ENCODE measurements at regions not wholly inside any gene's neighbourhood (a gene's known extent, or its start where the extent isn't known, plus 50 kb on each side); places are given as distances from the start of the nearest gene placed in this dataset.
"Not testable (repeated sequence)": the region's sequence is repeated elsewhere in the genome, so short reads cannot be mapped to it uniquely, and the experiment has no call there.

DNA sequence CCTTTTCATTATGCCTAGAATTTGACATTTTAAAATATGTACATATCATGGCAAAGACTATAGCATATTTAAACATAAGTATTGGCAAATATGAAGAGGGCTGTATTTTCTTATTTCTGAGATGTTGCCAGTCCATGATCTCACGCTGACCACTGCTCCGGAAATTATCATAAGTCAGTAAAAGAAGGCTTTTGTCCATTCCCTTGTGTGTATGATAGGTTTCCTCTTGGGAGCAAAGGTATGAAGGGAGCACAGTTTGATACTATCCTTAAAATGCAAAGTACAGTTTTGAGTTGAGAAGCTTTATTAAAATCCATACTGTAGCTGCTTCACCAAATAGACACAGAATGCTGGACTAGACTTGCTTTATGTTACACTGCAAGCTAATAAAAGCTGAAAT lies 52.6 kb upstream of the AGA start:
- TF ChIP-seq POLR2AphosphoS5 (IDR thresholded peaks at IDR 0.05; ENCODE audit: low read depth, low read length) (no peak), POLR2A (IDR thresholded peaks at IDR 0.05; ENCODE audit: low read depth, low read length) (no peak)
- DNase-seq (ENCODE audit: insufficient read length) (no peak), FAIRE-seq (no peak)

- not testable (repeated sequence) for FAIRE-seq; DNase-seq (ENCODE audit: insufficient read length)
Measured at GRCh38 chr4:177495626-177496025, 53.4 kb upstream of the AGA start.

DNA sequence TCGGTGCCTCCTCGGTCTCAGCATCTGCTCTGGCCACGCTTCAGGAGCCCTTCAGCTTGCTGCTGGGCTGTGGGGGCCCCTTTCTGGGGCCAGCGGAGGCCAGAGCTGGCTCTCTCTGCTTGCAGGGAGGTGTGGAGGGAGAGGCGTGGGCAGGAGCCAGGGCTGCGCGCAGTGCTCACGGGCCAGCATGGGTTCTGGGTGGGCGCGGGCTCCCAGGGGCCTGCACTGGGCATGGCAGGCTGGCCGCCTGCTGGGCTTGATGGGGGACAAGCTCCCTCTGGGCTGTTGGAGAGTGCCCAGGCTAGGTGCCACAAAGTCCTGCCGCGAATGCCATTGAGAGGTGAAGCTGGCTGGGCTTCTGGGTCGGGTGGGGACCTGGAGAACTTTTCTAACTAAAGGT lies 57.3 kb upstream of the AGA start:
- no peak for TF ChIP-seq POLR2AphosphoS5 (IDR thresholded peaks at IDR 0.05; ENCODE audit: low read depth, low read length)
- TF ChIP-seq TAF1 (IDR thresholded peaks at IDR 0.05; ENCODE audit: borderline replicate concordance, low read depth, low read length), result no peak
- no peak for TF ChIP-seq POLR2A (IDR thresholded peaks at IDR 0.05; ENCODE audit: low read depth, low read length)
- DNase-seq (ENCODE audit: insufficient read length) (no peak), FAIRE-seq (no peak)

GRCh38 chr4:177505171-177505615 lies 63.0 kb upstream of the AGA start:
- no peak for DNase-seq (ENCODE audit: insufficient read length)
- no peak for FAIRE-seq
- TF ChIP-seq POLR2AphosphoS5 (IDR thresholded peaks at IDR 0.05; ENCODE audit: low read depth, low read length) (no peak), TAF1 (IDR thresholded peaks at IDR 0.05; ENCODE audit: borderline replicate concordance, low read depth, low read length) (no peak)

GRCh38 chr4:177508662-177509061 lies 66.4 kb upstream of the AGA start:
- DNase-seq (ENCODE audit: insufficient read length) (no peak), FAIRE-seq (no peak)
- TF ChIP-seq TAF1 (IDR thresholded peaks at IDR 0.05; ENCODE audit: borderline replicate concordance, low read depth, low read length) (no peak), POLR2AphosphoS5 (IDR thresholded peaks at IDR 0.05; ENCODE audit: low read depth, low read length) (no peak), POLR2A (IDR thresholded peaks at IDR 0.05; ENCODE audit: low read depth, low read length) (no peak)

- FAIRE-seq (no peak), DNase-seq (ENCODE audit: insufficient read length) (no peak)
- TF ChIP-seq POLR2A (IDR thresholded peaks at IDR 0.05; ENCODE audit: low read depth, low read length) (no peak), TAF1 (IDR thresholded peaks at IDR 0.05; ENCODE audit: borderline replicate concordance, low read depth, low read length) (no peak), POLR2AphosphoS5 (IDR thresholded peaks at IDR 0.05; ENCODE audit: low read depth, low read length) (no peak)
Measured at GRCh38 chr4:177509226-177509745, 67.0 kb upstream of the AGA start.

DNA sequence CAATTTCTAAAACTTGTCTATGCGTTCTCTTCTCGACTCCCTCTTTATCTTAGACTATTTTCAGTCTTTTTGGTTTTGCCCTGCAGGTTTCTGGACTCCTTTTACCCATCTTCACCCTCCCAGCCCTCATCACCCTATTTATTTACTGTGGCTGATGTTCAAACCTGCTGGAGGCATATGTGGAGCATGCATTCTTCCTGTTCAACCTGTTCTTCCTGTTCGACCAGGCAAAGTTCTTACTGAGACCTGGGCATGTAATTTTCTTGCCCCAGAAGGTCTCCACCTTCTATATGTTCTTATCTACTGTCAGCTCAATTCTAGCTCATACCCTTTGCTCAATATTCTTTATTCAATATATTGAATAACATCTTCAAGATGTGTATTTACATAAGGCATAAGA lies 69.4 kb upstream of the AGA start:
- FAIRE-seq, result no peak
- no peak for TF ChIP-seq POLR2A (IDR thresholded peaks at IDR 0.05; ENCODE audit: low read depth, low read length)
- no peak for TF ChIP-seq POLR2AphosphoS5 (IDR thresholded peaks at IDR 0.05; ENCODE audit: low read depth, low read length)
- no peak for TF ChIP-seq TAF1 (IDR thresholded peaks at IDR 0.05; ENCODE audit: borderline replicate concordance, low read depth, low read length)
- no peak for DNase-seq (ENCODE audit: insufficient read length)

GRCh38 chr4:177512646-177513045 lies 70.4 kb upstream of the AGA start:
- FAIRE-seq (no peak), DNase-seq (ENCODE audit: insufficient read length) (no peak)
- TF ChIP-seq POLR2AphosphoS5 (IDR thresholded peaks at IDR 0.05; ENCODE audit: low read depth, low read length) (no peak), POLR2A (IDR thresholded peaks at IDR 0.05; ENCODE audit: low read depth, low read length) (no peak), TAF1 (IDR thresholded peaks at IDR 0.05; ENCODE audit: borderline replicate concordance, low read depth, low read length) (no peak)

- no peak for TF ChIP-seq POLR2A (IDR thresholded peaks at IDR 0.05; ENCODE audit: low read depth, low read length)
- TF ChIP-seq POLR2AphosphoS5 (IDR thresholded peaks at IDR 0.05; ENCODE audit: low read depth, low read length), result no peak
- TF ChIP-seq TAF1 (IDR thresholded peaks at IDR 0.05; ENCODE audit: borderline replicate concordance, low read depth, low read length), result no peak
- FAIRE-seq, result no peak
- DNase-seq (ENCODE audit: insufficient read length), result no peak
Measured at GRCh38 chr4:177517862-177518261, 75.6 kb upstream of the AGA start.

- no peak for DNase-seq (ENCODE audit: insufficient read length)
- TF ChIP-seq POLR2A (IDR thresholded peaks at IDR 0.05; ENCODE audit: low read depth, low read length), result no peak
- TF ChIP-seq TAF1 (IDR thresholded peaks at IDR 0.05; ENCODE audit: borderline replicate concordance, low read depth, low read length), result no peak
- TF ChIP-seq POLR2AphosphoS5 (IDR thresholded peaks at IDR 0.05; ENCODE audit: low read depth, low read length), result no peak
- no peak for FAIRE-seq
Measured at GRCh38 chr4:177519481-177520260, 77.4 kb upstream of the AGA start.

DNA sequence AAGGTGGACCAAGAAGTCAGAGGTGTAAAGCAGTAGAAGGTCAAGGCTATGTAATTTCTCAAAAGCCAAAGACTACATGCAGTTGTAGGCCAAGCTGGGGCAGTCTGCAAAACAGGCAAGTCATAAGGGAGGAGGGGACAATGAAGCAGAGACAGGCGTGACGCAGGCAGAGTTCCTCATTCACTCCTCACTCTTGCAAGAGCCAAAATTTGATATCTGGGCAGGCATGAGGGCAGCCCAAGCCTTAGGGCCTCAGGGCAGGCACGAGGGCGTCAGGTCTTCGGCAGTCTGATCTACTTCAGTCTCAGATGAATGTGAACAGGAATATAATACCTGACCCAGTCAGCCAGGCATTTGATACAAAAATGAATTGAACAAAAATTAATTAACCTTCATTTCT lies 86.4 kb upstream of the AGA start:
- FAIRE-seq, result no peak
- no peak for DNase-seq (ENCODE audit: insufficient read length)
- TF ChIP-seq POLR2A (IDR thresholded peaks at IDR 0.05; ENCODE audit: low read depth, low read length) (no peak), TAF1 (IDR thresholded peaks at IDR 0.05; ENCODE audit: borderline replicate concordance, low read depth, low read length) (no peak), POLR2AphosphoS5 (IDR thresholded peaks at IDR 0.05; ENCODE audit: low read depth, low read length) (no peak)

GRCh38 chr4:177530561-177530960 lies 88.3 kb upstream of the AGA start:
- no peak for FAIRE-seq
- no peak for TF ChIP-seq POLR2AphosphoS5 (IDR thresholded peaks at IDR 0.05; ENCODE audit: low read depth, low read length)
- no peak for DNase-seq (ENCODE audit: insufficient read length)

- FAIRE-seq, result no peak
- TF ChIP-seq POLR2AphosphoS5 (IDR thresholded peaks at IDR 0.05; ENCODE audit: low read depth, low read length) (no peak), POLR2A (IDR thresholded peaks at IDR 0.05; ENCODE audit: low read depth, low read length) (no peak), TAF1 (IDR thresholded peaks at IDR 0.05; ENCODE audit: borderline replicate concordance, low read depth, low read length) (no peak)
Measured at GRCh38 chr4:177532358-177532757, 90.1 kb upstream of the AGA start.

DNA sequence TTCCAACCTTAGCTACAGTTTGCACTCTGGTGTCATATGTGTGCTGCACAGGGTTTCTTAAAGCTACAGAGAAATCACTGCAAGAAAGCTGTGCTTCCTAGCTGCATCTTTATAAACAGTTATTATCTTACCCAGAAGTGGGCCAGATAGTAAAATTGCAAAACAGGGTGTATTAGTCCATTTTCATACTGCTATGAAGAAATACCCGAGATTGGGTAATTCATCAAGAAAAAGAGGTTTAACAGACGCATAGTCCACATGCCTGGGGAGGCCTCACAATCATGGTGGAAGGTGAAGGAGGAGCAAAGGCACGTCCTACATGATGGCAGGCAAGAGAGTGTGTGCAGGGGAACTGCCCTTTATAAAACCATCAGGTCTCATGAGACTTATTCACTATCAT lies 92.6 kb upstream of the AGA start:
- DNase-seq (ENCODE audit: insufficient read length), result not testable (repeated sequence)

More at GRCh38 chr4:177532358-177532757, 90.1 kb upstream of the AGA start:
- DNase-seq (ENCODE audit: insufficient read length), result no peak

More for the DNA sequence above, 92.6 kb upstream of the AGA start:
- not testable (repeated sequence) for FAIRE-seq
